ENCODE measurements at regions not wholly inside any gene's neighbourhood (a gene's known extent, or its start where the extent isn't known, plus 50 kb on each side); places are given as distances from the start of the nearest gene placed in this dataset.
A peak's percentile ranks its signal among the peaks of the same experiment; 100 is the strongest.

DNA sequence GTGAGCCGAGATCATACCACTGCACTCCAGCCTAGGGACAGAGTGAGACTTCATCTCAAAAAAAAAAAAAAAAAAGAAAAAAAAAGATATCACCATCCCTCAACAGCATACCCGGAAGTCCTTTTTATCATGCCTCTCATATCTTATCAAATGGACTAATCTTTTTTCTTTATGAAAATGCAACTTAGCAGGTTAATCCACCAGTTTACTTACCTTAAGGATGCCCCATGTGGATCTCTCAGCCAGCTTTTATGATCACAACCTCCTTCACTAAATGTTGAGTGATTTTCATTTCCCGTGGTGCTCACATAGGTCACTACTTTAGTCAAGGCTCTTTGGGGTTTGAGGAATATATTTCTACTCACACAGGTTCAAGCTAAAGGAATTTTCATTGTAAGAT is 248.8 kb upstream of the TBX3 start:
- Mint-ChIP-seq H3K27ac (peak overlapping the region; percentile 62; the same call in 1 of the 2 replicates), H3K4me3 (no peak overlapping the region), H3K36me3 (ENCODE audit: low read depth) (peaks cover 17% of the 10 kb centered on the region), H3K27me3 (ENCODE audit: insufficient read depth) (no peaks in the 10 kb centered on the region; the same call in 1 of the 2 replicates), H3K9me3 (peaks cover 17% of the 10 kb centered on the region), H3K4me1 (ENCODE audit: low read depth) (peaks cover 59% of the 10 kb centered on the region)
- TF ChIP-seq CTCF (IDR thresholded peaks at IDR 0.05): no peak
- DNase-seq: no peak

DNA sequence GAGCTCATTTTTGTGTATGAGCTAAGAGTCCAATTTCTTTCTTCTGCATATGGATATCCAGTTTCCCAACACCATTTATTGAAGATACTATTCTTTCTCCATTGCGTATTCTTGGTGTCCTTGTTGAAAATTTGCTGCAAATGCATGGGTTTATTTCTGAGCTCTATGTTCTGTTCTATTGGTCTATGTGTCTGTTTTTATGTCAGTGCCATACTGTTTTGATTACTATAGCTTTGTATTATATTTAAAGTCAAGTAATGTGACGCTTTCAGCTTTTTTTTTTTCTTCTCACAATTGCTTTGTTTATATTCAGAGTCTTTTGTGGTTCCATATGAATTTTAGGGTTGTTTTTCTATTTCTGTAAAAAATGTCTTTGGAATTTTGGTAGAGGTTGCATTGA is 247.1 kb upstream of the TBX3 start:
- no peak for DNase-seq
- H3K4me3 Mint-ChIP-seq: no peak overlapping the region
- peaks cover 43% of the 10 kb centered on the region for H3K4me1 Mint-ChIP-seq (ENCODE audit: low read depth)
- H3K27ac Mint-ChIP-seq: no peak overlapping the region
- peaks cover 17% of the 10 kb centered on the region for H3K36me3 Mint-ChIP-seq (ENCODE audit: low read depth)
- TF ChIP-seq CTCF (IDR thresholded peaks at IDR 0.05): no peak
- H3K27me3 Mint-ChIP-seq (ENCODE audit: insufficient read depth): no peaks in the 10 kb centered on the region
- peaks cover 17% of the 10 kb centered on the region for H3K9me3 Mint-ChIP-seq

GRCh38 chr12:114926341-114926740 is 242.4 kb upstream of the TBX3 start:
- no peaks in the 10 kb centered on the region for H3K27me3 Mint-ChIP-seq (ENCODE audit: insufficient read depth)
- peaks cover 9% of the 10 kb centered on the region for H3K36me3 Mint-ChIP-seq (ENCODE audit: low read depth)
- no peak overlapping the region for H3K27ac Mint-ChIP-seq
- H3K4me3 Mint-ChIP-seq: no peak overlapping the region
- H3K4me1 Mint-ChIP-seq (ENCODE audit: low read depth): peaks cover 14% of the 10 kb centered on the region
- DNase-seq: no peak
- H3K9me3 Mint-ChIP-seq: peaks cover 8% of the 10 kb centered on the region
- no peak for TF ChIP-seq CTCF (IDR thresholded peaks at IDR 0.05)

GRCh38 chr12:114924946-114925475 is 241.0 kb upstream of the TBX3 start:
- H3K9me3 Mint-ChIP-seq: no peaks in the 10 kb centered on the region
- peaks cover 27% of the 10 kb centered on the region for H3K4me1 Mint-ChIP-seq (ENCODE audit: low read depth)
- no peak for TF ChIP-seq CTCF (IDR thresholded peaks at IDR 0.05)
- no peak overlapping the region for H3K27ac Mint-ChIP-seq
- H3K36me3 Mint-ChIP-seq (ENCODE audit: low read depth): no peaks in the 10 kb centered on the region
- no peaks in the 10 kb centered on the region for H3K27me3 Mint-ChIP-seq (ENCODE audit: insufficient read depth)
- no peak for DNase-seq
- H3K4me3 Mint-ChIP-seq: no peak overlapping the region

DNA sequence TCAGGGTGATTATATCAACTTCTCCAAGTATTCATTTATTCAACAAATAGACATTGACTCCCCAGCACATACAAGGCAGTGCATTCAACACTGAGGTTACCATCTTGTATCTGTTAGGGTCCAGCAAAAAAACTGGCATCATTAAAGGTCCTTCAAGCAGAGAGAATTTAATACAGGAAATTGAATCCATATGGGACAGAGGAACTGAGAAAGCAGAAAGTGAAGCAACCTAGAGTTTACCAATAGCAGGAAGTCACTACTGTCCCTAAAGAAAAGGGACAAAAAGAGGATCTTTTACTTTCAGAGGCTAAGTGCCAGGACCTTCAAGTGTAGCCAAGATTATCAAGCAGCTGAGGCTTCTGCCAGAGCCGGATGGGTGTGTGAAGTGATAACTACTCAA is 237.8 kb upstream of the TBX3 start:
- Mint-ChIP-seq H3K4me1 (ENCODE audit: low read depth) (peaks cover 60% of the 10 kb centered on the region), H3K27ac (no peak overlapping the region), H3K9me3 (no peaks in the 10 kb centered on the region), H3K4me3 (no peak overlapping the region), H3K36me3 (ENCODE audit: low read depth) (0 out of 2 replicates have a peak, but pooled peaks cover 7% of the 10 kb centered on the region), H3K27me3 (ENCODE audit: insufficient read depth) (no peaks in the 10 kb centered on the region)
- no peak for DNase-seq
- TF ChIP-seq CTCF (IDR thresholded peaks at IDR 0.05): no peak
